Neural cell (in vitro differentiated cells): ENCODE measurements at regions not wholly inside any gene's neighbourhood (a gene's known extent, or its start where the extent isn't known, plus 50 kb on each side); places are given as distances from the start of the nearest gene placed in this dataset.

Source experiments
- H2AFZ ChIP-seq: fragments of 200-600, 300-800 bp; sonication (generic), shearing (Covaris generic); 2 replicates; pipeline ENCODE4 v1.6.0; 2014; ENCODE audit warnings: low read depth, mild to moderate bottlenecking, antibody characterized with exemption, low read length, moderate library complexity
- H3F3A ChIP-seq: fragments of 200-600 bp; shearing (Covaris generic); 2 replicates; pipeline ENCODE4 v1.6.1; 2016; ENCODE audit warnings: mild to moderate bottlenecking, moderate library complexity, mixed read lengths, antibody characterized with exemption, low read length; ENCODE audit not compliant: insufficient read depth, poor library complexity, severe bottlenecking
- H3K27ac ChIP-seq: fragments of 200-600, 300-800 bp; sonication (generic), shearing (Covaris generic); 2 replicates; pipeline ENCODE4 v1.5.1; 2014; ENCODE audit warnings: mild to moderate bottlenecking, low read length, moderate library complexity
- H3K27me3 ChIP-seq: fragments of 300-800, 200-600 bp; sonication (generic), shearing (Covaris generic); 2 replicates; pipeline ENCODE4 v1.6.0; 2014; ENCODE audit warnings: mild to moderate bottlenecking, low read depth, low read length, moderate library complexity; ENCODE audit not compliant: insufficient read depth
- H3K36me3 ChIP-seq: fragments of 300-800, 200-600 bp; sonication (generic), shearing (Covaris generic); 2 replicates; pipeline ENCODE4 v1.5.1; 2014; ENCODE audit warnings: mild to moderate bottlenecking, antibody characterized with exemption, low read length, moderate library complexity; ENCODE audit not compliant: insufficient read depth
- H3K4me2 ChIP-seq: fragments of 300-800, 200-600 bp; sonication (generic), shearing (Covaris generic); 2 replicates; pipeline ENCODE4 v1.6.0; 2014; ENCODE audit warnings: mild to moderate bottlenecking, low read length
- H3K4me3 ChIP-seq: fragments of 300-800, 200-600 bp; sonication (generic), shearing (Covaris generic); 2 replicates; pipeline ENCODE4 v1.5.1; 2014; ENCODE audit warnings: mild to moderate bottlenecking, low read length, moderate library complexity
- H3K79me2 ChIP-seq: fragments of 200-600 bp; shearing (Covaris generic); replicated peaks from 2 replicates; pipeline ENCODE4 v1.6.0; 2014; ENCODE audit warnings: mild to moderate bottlenecking, low read length, moderate library complexity; ENCODE audit not compliant: insufficient read depth
- H3K9ac ChIP-seq: fragments of 300-800, 200-600 bp; sonication (generic), shearing (Covaris generic); 2 replicates; pipeline ENCODE4 v1.6.1; 2016; ENCODE audit warnings: mild to moderate bottlenecking, low read length, mixed read lengths
- H3K9me2 ChIP-seq: fragments of 200-600 bp; shearing (Covaris generic); 2 replicates; pipeline ENCODE4 v1.6.1; 2016; ENCODE audit warnings: mild to moderate bottlenecking, low read length, mixed read lengths; ENCODE audit not compliant: insufficient read depth
- H3K9me3 ChIP-seq: fragments of 200-600, 300-800 bp; sonication (generic), shearing (Covaris generic); 2 replicates; pipeline ENCODE4 v1.6.1; 2016; ENCODE audit warnings: mild to moderate bottlenecking, mixed run types, low read length, moderate library complexity, mixed read lengths
- H4K20me1 ChIP-seq: fragments of 200-600 bp; shearing (Covaris generic); 2 replicates; pipeline ENCODE4 v1.6.1; 2016; ENCODE audit warnings: mild to moderate bottlenecking, mixed run types; ENCODE audit not compliant: insufficient read depth
- CTCF ChIP-seq: fragments of 450-650 bp; IDR thresholded peaks from 2 replicates; pipeline ENCODE4 v1.5.1; 2014; ENCODE audit warnings: antibody characterized with exemption, mild to moderate bottlenecking, moderate library complexity; ENCODE audit not compliant: poor library complexity, severe bottlenecking
- EP300 ChIP-seq: fragments of 450-650 bp; conservative IDR thresholded peaks from 2 replicates; pipeline ENCODE4 v1.6.1; 2014; ENCODE audit warnings: antibody characterized with exemption, mild to moderate bottlenecking, moderate library complexity; ENCODE audit not compliant: poor library complexity, severe bottlenecking
- EZH2 ChIP-seq: fragments of 200-600, 300-800 bp; shearing (Covaris generic), sonication (generic); IDR thresholded peaks from 2 replicates; pipeline ENCODE4 v1.6.1; 2014; ENCODE audit warnings: antibody characterized with exemption, low read length, borderline replicate concordance, mild to moderate bottlenecking; ENCODE audit not compliant: insufficient read depth, poor library complexity, severe bottlenecking
- MXI1 ChIP-seq: fragments of 450-650 bp; conservative IDR thresholded peaks from 2 replicates; pipeline ENCODE4 v1.6.1; 2014; ENCODE audit warnings: antibody characterized with exemption, mild to moderate bottlenecking; ENCODE audit not compliant: poor library complexity, severe bottlenecking
- POLR2AphosphoS5 ChIP-seq: IDR thresholded peaks from 2 replicates; pipeline ENCODE4 v1.6.1; 2012
- RAD21 ChIP-seq: fragments of 450-650 bp; conservative IDR thresholded peaks from 2 replicates; pipeline ENCODE4 v1.6.1; 2014; ENCODE audit warnings: antibody characterized with exemption, mild to moderate bottlenecking, moderate library complexity
- SMC3 ChIP-seq: fragments of 450-650 bp; conservative IDR thresholded peaks from 2 replicates; pipeline ENCODE4 v1.6.1; 2014; ENCODE audit warnings: antibody characterized with exemption, mild to moderate bottlenecking, moderate library complexity; ENCODE audit not compliant: poor library complexity
- TAF1 ChIP-seq: IDR thresholded peaks from 2 replicates; pipeline ENCODE4 v1.6.1; 2012; ENCODE audit warnings: low read depth
- TF ChIP-seq, protein P1 (sequence below): IDR thresholded peaks from 2 replicates; pipeline ENCODE4 v1.6.1; 2012; ENCODE audit warnings: borderline replicate concordance

DNA sequence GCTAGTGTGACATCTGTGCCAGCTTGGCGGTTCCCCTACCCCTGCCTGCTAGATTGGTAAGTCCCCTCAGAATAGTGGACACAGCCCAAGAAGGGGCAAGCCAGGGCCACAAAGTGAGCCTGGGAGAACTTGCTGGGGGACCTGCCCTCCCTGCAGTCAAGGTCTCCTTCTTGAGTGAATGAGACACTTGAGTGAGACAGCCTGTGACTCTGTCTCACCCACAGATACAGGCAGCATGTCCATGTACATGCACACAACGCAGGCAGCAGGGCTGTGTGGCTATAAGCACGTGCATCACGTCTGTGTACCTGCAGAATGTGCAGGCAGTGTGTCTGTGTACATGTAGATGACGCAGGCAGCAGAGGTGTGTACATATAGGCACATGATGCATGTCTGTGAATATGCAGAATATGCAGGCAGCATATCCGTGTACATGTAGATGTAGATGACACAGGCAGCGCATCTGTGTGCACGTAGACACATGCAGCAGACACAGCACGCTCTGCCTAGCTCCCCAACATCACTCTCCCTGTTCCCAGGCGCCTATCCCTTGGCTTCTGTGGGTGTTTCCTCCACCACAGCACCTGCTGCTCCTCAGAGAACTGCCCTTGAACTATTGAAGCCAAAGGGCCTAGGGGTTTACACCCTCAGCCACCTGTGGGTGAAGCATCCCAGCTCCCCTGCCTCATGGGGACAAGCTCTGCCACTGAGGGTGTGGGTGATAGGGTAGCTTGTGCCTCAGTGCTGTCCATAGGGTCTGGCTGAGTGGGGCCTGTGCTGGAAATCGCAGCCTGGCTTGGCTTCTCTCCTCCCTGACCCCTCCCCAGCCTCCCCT is 147.2 kb upstream of the TWIST2 start:
- Histone ChIP-seq H3K79me2 (no peaks in the 10 kb centered on the region), H3K4me2 (no peak overlapping the region), H2AFZ (no peak overlapping the region), H3K27me3 (no peaks in the 10 kb centered on the region), H4K20me1 (no peaks in the 10 kb centered on the region), H3F3A (no peaks in the 10 kb centered on the region), H3K36me3 (no peaks in the 10 kb centered on the region), H3K9me2 (no peaks in the 10 kb centered on the region), H3K27ac (no peak overlapping the region), H3K4me3 (no peak overlapping the region), H3K9me3 (no peaks in the 10 kb centered on the region), H3K9ac (no peak overlapping the region)
- TF ChIP-seq CTCF (no peak), RAD21 (no peak), EZH2 (no peak), TAF1 (no peak), MXI1 (no peak), EP300 (no peak), POLR2AphosphoS5 (no peak), SMC3 (no peak)
- TF ChIP-seq, protein P1, sequence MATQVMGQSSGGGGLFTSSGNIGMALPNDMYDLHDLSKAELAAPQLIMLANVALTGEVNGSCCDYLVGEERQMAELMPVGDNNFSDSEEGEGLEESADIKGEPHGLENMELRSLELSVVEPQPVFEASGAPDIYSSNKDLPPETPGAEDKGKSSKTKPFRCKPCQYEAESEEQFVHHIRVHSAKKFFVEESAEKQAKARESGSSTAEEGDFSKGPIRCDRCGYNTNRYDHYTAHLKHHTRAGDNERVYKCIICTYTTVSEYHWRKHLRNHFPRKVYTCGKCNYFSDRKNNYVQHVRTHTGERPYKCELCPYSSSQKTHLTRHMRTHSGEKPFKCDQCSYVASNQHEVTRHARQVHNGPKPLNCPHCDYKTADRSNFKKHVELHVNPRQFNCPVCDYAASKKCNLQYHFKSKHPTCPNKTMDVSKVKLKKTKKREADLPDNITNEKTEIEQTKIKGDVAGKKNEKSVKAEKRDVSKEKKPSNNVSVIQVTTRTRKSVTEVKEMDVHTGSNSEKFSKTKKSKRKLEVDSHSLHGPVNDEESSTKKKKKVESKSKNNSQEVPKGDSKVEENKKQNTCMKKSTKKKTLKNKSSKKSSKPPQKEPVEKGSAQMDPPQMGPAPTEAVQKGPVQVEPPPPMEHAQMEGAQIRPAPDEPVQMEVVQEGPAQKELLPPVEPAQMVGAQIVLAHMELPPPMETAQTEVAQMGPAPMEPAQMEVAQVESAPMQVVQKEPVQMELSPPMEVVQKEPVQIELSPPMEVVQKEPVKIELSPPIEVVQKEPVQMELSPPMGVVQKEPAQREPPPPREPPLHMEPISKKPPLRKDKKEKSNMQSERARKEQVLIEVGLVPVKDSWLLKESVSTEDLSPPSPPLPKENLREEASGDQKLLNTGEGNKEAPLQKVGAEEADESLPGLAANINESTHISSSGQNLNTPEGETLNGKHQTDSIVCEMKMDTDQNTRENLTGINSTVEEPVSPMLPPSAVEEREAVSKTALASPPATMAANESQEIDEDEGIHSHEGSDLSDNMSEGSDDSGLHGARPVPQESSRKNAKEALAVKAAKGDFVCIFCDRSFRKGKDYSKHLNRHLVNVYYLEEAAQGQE, result no peak

GRCh38 chr2:238701341-238702206 is 146.3 kb upstream of the TWIST2 start:
- Histone ChIP-seq H3F3A (no peaks in the 10 kb centered on the region), H3K9me3 (no peaks in the 10 kb centered on the region), H3K27ac (no peak overlapping the region), H3K4me2 (no peak overlapping the region), H4K20me1 (no peaks in the 10 kb centered on the region), H2AFZ (no peak overlapping the region), H3K4me3 (no peak overlapping the region), H3K36me3 (no peaks in the 10 kb centered on the region), H3K9ac (no peak overlapping the region), H3K27me3 (no peaks in the 10 kb centered on the region), H3K9me2 (no peaks in the 10 kb centered on the region), H3K79me2 (no peaks in the 10 kb centered on the region)
- TF ChIP-seq TAF1, result no peak
- no peak for TF ChIP-seq POLR2AphosphoS5
- no peak for TF ChIP-seq RAD21
- no peak for TF ChIP-seq SMC3
